Loucy (cell line): ENCODE measurements at regions not wholly inside any gene's neighbourhood (a gene's known extent, or its start where the extent isn't known, plus 50 kb on each side); places are given as distances from the start of the nearest gene placed in this dataset.

ENCODE experiments used
- H2AFZ ChIP-seq: fragments of 200-600 bp; sonication (generic); 2 replicates; pipeline ENCODE4 v1.6.0; 2016; ENCODE audit warnings: antibody characterized with exemption, mild to moderate bottlenecking, low read length, moderate library complexity
- H3F3A ChIP-seq: fragments of 200-600 bp; 2 replicates; pipeline ENCODE4 v1.6.0; 2016; ENCODE audit warnings: antibody characterized with exemption, low read depth, mild to moderate bottlenecking
- H3K27me3 ChIP-seq: fragments of 200-600 bp; sonication (generic); 2 replicates; pipeline ENCODE4 v1.6.1; 2014; ENCODE audit warnings: low read length, mild to moderate bottlenecking; ENCODE audit not compliant: insufficient read depth, poor library complexity, severe bottlenecking
- H3K36me3 ChIP-seq: fragments of 200-600 bp; sonication (generic); 2 replicates; pipeline ENCODE4 v1.6.1; 2016; ENCODE audit warnings: low read length; ENCODE audit not compliant: insufficient read depth
- H3K4me1 ChIP-seq: fragments of 200-600 bp; sonication (generic); 2 replicates; pipeline ENCODE4 v1.5.1; 2014; ENCODE audit warnings: low read length, mild to moderate bottlenecking; ENCODE audit not compliant: insufficient read depth, poor library complexity, severe bottlenecking
- H3K4me2 ChIP-seq: fragments of 200-600 bp; sonication (generic); 2 replicates; pipeline ENCODE4 v1.6.0; 2014; ENCODE audit warnings: antibody characterized with exemption, low read length, low read depth, mild to moderate bottlenecking; ENCODE audit not compliant: poor library complexity, severe bottlenecking
- H3K4me3 ChIP-seq: fragments of 200-600 bp; sonication (generic); 2 replicates; pipeline ENCODE4 v1.5.1; 2014; ENCODE audit warnings: low read length, mild to moderate bottlenecking, mixed read lengths; ENCODE audit not compliant: poor library complexity, severe bottlenecking
- H3K79me2 ChIP-seq: fragments of 200-600 bp; sonication (generic); 2 replicates; pipeline ENCODE4 v1.6.1; 2014; ENCODE audit warnings: low read length; ENCODE audit not compliant: insufficient read depth
- H3K9ac ChIP-seq: fragments of 200-600 bp; sonication (generic); 2 replicates; pipeline ENCODE4 v1.6.0; 2014; ENCODE audit warnings: mild to moderate bottlenecking, low read depth, low read length, moderate library complexity; ENCODE audit not compliant: poor library complexity, severe bottlenecking
- H3K9me2 ChIP-seq: fragments of 200-600 bp; sonication (generic); replicated peaks from 2 replicates; pipeline ENCODE4 v1.6.1; 2016; ENCODE audit warnings: low read depth, low read length, mixed read lengths
- H3K9me3 ChIP-seq: fragments of 200-600 bp; sonication (generic); 2 replicates; pipeline ENCODE4 v1.6.1; 2014; ENCODE audit warnings: mild to moderate bottlenecking, antibody characterized with exemption, low read length, low read depth; ENCODE audit not compliant: insufficient read depth
- H4K20me1 ChIP-seq: fragments of 200-600 bp; sonication (generic); 2 replicates; pipeline ENCODE4 v1.6.0; 2014; ENCODE audit warnings: antibody characterized with exemption, low read length, mild to moderate bottlenecking; ENCODE audit not compliant: insufficient read depth, poor library complexity, severe bottlenecking
- CTCF ChIP-seq: fragments of 200-600 bp; sonication (generic); conservative IDR thresholded peaks from 2 replicates; pipeline ENCODE4 v1.5.1; 2014; ENCODE audit warnings: mild to moderate bottlenecking, antibody characterized with exemption, low read length
- EZH2phosphoT487 ChIP-seq: fragments of 200-600 bp; IDR thresholded peaks from 2 replicates; pipeline ENCODE4 v1.6.1; 2018; ENCODE audit warnings: antibody characterized with exemption, mild to moderate bottlenecking, moderate library complexity, borderline replicate concordance

GRCh38 chr4:20589436-20589835 lies 110.8 kb upstream of the PACRGL start:
- Histone ChIP-seq H3K9ac (no peak overlapping the region), H3F3A (no peaks in the 10 kb centered on the region), H3K9me2 (no peaks in the 10 kb centered on the region), H2AFZ (no peak overlapping the region), H3K9me3 (no peaks in the 10 kb centered on the region), H4K20me1 (no peaks in the 10 kb centered on the region), H3K4me2 (no peak overlapping the region), H3K4me1 (no peaks in the 10 kb centered on the region), H3K79me2 (no peaks in the 10 kb centered on the region), H3K4me3 (no peak overlapping the region), H3K27me3 (no peaks in the 10 kb centered on the region), H3K36me3 (no peaks in the 10 kb centered on the region)
- TF ChIP-seq EZH2phosphoT487 = no peak
- no peak for TF ChIP-seq CTCF

- Histone ChIP-seq H3K9me2 (no peaks in the 10 kb centered on the region), H3K36me3 (no peaks in the 10 kb centered on the region), H3K4me2 (no peak overlapping the region), H3K4me3 (no peak overlapping the region), H3K9ac (no peak overlapping the region), H3K4me1 (no peaks in the 10 kb centered on the region), H3F3A (no peaks in the 10 kb centered on the region), H3K27me3 (no peaks in the 10 kb centered on the region), H3K79me2 (no peaks in the 10 kb centered on the region), H4K20me1 (no peaks in the 10 kb centered on the region), H3K9me3 (no peaks in the 10 kb centered on the region), H2AFZ (no peak overlapping the region)
- TF ChIP-seq CTCF = no peak
- no peak for TF ChIP-seq EZH2phosphoT487
These were observed 109.4 kb upstream of the PACRGL start for GRCh38 chr4:20590849-20591248.

GRCh38 chr4:20591571-20591970 lies 108.7 kb upstream of the PACRGL start:
- no peak overlapping the region for H3K9ac ChIP-seq
- H4K20me1 ChIP-seq = no peaks in the 10 kb centered on the region
- H3K4me3 ChIP-seq = no peak overlapping the region
- no peaks in the 10 kb centered on the region for H3K36me3 ChIP-seq
- no peak overlapping the region for H2AFZ ChIP-seq
- no peak for TF ChIP-seq CTCF
- TF ChIP-seq EZH2phosphoT487 = no peak
- H3F3A ChIP-seq = no peaks in the 10 kb centered on the region
- H3K9me3 ChIP-seq = no peaks in the 10 kb centered on the region
- no peaks in the 10 kb centered on the region for H3K4me1 ChIP-seq
- H3K4me2 ChIP-seq = no peak overlapping the region
- no peaks in the 10 kb centered on the region for H3K9me2 ChIP-seq
- no peaks in the 10 kb centered on the region for H3K79me2 ChIP-seq
- H3K27me3 ChIP-seq = no peaks in the 10 kb centered on the region
